Neural progenitor cell (in vitro differentiated cells): ENCODE measurements at regions not wholly inside any gene's neighbourhood (a gene's known extent, or its start where the extent isn't known, plus 50 kb on each side); places are given as distances from the start of the nearest gene placed in this dataset.

ENCODE experiments used
- CTCF ChIP-seq: fragments of 200-600 bp; sonication (generic); IDR thresholded peaks from 2 replicates; pipeline ENCODE4 v1.5.1; 2017; ENCODE audit warnings: antibody characterized with exemption, mild to moderate bottlenecking
- EZH2 ChIP-seq: fragments of 200-600 bp; sonication (generic); IDR thresholded peaks from 2 replicates; pipeline ENCODE4 v1.6.1; 2017; ENCODE audit warnings: antibody characterized with exemption, mild to moderate bottlenecking, moderate library complexity
- EZH2phosphoT487 ChIP-seq: fragments of 200-600 bp; sonication (generic); IDR thresholded peaks from 2 replicates; pipeline ENCODE4 v1.6.1; 2017; ENCODE audit warnings: antibody characterized with exemption

GRCh38 chr16:49023050-49023449 lies 258.6 kb downstream of the CBLN1 start:
- TF ChIP-seq CTCF = no peak
- no peak for TF ChIP-seq EZH2phosphoT487
- no peak for TF ChIP-seq EZH2
